NCI-H1048 (cell line): ENCODE measurements at regions not wholly inside any gene's neighbourhood (a gene's known extent, or its start where the extent isn't known, plus 50 kb on each side); places are given as distances from the start of the nearest gene placed in this dataset.
"Not testable (repeated sequence)": the region's sequence is repeated elsewhere in the genome, so short reads cannot be mapped to it uniquely, and the experiment has no call there.

Experiments used
- DNase-seq: peaks from one replicate; lab custom pipeline; 2025; lab: John Stamatoyannopoulos, UW

DNA sequence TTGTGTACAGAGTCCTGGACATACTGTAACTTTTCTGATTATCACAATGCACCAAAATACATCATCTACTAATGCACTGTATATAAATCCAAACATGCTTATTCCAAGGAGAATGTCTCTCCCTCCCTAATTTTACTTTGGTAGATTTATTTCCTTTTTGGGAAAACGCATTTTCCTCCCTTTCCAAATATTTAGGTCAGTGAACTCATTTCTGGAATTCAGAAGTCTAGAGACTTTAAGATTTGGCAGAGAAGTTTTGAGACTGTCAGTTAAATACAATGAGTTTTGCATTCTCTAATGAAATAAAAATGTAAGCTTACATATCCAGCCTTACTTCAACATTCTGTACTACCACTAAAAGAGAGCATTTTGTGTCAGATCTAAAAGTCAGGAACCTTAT, 165.8 kb upstream of the EDNRB start:
- no peak for DNase-seq

DNA sequence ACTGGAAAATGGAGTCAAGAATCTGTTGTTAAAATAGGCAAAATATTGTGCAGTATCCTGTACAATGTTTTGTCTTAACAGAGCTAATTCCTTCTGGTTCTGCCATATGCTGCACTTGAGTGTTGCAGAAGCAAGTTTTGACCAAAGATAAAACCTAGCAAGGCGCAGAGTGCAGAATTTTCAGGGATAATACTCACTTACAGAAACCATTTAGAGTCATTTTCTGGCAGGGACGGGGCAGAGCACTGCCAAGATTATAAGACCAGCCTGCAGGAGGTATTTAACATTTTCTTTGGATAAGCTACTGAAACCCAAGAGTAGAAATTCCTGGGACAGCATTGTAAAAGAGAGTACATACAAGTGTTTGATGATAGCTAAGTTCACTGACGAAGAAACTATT, 159.5 kb upstream of the EDNRB start:
- no peak for DNase-seq

DNA sequence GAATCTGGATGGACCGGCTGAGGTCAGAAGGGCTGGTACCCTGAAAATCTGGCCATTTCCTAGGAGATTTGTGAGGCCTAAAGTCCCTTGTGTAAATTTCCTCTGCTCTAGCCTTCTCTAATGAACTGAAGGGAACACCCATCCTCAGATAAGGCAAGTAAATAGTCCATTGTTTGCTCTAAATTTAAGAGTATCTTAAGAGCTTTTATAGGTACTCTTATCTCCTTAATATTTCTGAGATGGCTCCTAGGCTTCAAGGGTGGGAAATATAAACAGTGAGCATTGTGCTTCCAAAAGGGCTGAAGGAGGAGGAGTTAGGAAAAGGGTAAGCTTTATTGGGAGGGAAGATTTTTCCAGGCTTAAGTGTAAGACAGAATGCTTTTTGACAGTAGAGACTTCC, 148.7 kb upstream of the EDNRB start:
- no peak for DNase-seq

DNA sequence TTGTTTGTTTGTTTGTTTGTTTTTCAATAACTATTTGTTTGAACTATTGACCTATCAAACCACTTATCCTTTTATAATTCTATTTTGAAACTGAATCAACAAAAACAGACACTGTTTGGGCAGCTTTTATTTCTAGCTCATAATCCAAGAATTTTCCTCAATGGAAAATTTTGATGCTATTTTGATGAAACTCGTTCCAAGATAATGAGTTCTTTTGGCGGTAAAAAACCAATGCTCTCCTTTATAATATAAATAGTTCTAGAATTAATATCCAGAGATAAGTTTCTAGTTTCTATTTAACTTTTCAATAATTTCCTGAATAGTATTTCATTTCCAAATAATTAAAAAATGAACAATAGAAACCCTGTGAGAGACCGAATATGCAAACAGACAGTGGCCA, 146.5 kb upstream of the EDNRB start:
- no peak for DNase-seq

DNA sequence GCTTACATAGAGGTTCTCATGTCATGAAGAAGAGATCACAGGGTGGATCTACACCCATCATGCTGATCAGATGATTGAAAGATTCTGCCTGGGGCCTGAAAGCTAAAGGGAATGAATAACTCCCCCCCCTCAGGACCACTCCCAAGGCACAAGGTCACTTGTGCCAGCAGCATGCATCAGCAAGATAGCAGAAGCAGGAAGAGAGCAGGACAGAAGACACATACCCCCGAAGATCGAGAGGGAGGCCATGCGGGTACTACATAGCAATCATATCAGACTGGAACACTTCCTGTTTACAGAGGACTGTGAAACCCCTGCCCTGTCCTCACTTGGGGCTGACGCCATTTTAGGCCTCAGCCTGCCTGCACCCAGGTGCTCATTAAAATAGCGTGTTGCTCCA, 143.2 kb upstream of the EDNRB start:
- no peak for DNase-seq

DNA sequence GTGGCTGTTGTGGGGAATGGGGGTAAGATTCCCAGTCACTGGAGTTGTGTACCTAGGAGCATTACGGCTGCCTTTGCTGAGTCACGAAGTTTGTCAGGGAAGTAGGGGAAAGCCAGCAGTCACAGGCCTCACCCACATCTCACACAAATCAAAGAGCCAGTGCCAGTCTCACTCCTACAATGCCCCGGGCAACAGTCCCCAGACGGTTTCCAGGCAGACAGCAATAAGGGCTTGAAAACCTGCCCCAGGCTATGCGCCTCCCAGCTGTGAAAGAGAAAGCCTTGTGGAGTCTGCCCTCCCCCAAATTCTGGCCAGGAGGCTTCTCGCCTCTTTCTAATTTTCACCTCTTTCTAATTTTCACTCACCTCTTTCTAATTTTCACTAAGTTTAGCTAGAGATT, 142.3 kb upstream of the EDNRB start:
- no peak for DNase-seq

DNA sequence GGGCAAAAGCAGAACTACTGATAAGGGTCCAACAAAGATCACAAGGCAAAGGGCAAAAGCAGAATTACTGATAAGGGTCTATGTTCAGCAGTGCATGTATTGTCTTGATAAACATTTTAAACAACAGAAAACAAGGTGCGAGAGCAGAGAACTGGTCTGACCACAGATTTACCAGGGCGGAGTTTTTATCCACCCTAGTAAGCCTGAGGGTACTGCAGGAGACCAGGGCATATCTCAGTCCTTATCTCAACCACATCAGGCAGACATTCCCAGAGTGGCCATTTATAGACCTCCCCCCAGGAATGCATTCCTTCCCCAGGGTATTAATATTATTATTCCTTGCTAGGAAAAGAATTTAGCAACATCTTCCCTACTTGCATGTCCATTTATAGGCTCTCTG, 138.2 kb upstream of the EDNRB start:
- DNase-seq: not testable (repeated sequence)

DNA sequence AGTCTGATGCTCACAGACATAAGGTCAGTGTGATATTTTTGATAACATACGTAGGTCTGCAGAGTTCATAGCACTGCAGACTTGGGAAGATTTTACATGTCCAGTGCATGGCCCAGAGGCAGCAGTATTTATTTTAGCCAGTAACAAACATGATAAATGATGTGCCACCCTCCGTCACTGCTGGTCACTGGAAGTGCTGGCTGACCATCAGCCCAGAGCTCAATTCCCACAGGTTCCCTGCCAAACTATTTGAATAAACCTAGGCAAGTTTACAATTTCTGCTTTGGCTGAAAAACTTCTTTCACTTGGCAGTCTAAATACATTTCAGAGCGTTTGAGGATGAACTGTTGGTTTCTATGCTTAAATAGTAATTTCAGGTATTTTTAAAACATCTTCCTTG, 135.5 kb upstream of the EDNRB start:
- DNase-seq: no peak

DNA sequence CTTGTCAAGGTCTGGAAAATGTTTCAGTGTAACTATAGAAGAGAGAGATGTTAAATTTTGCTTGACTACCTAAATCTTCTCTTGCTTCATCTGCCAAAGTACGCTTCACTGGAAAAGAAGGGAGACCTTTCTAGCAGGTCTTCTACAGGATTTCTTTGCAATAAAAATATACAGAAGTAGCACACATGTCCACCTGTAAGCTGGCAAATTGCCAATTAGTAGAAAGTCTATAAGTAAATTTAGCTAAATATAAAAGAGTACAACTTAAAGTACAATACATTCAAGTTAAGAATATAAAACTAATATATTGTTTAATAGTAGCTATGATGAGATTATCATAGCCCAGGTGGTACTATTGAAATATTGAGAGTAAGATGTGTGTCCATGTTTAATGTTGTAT, 128.5 kb upstream of the EDNRB start:
- no peak for DNase-seq

DNA sequence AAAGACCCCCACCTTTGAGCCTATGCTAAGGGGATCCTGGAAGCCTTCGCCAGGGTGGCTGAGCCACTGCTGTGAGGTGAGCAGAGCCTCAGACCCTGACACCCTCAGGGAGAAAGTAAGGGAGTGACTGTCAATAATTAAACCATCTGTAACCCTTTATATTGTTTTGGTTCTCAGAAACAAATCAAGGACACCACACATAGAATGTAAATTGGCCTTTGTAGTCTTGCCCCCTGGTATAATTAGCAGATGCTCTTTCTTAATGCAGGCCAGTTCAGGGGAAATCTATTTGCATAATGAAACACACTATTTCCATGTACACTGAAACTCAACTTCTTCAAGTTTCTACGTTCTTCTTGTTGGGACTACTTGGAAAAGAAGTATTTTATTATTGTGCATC, 127.7 kb upstream of the EDNRB start:
- DNase-seq: no peak

DNA sequence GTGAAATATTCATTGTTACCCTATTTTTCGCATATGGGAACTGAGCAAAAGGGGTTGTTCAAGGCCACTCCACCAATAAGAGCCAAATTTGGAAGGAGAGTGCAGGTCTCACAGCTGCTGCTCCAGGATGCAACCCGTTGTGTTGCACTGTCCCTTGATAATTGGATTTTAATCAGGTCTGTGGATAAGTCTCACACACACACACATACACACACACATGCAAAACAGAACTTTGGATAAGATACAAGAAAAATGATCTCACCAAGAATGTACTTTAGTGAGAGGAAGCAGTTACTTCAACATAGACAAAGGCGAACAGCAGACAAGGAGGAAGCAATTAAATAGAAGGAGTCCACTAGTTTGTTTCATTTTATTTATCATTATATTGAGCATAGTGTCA, 127.3 kb upstream of the EDNRB start:
- DNase-seq: no peak

DNA sequence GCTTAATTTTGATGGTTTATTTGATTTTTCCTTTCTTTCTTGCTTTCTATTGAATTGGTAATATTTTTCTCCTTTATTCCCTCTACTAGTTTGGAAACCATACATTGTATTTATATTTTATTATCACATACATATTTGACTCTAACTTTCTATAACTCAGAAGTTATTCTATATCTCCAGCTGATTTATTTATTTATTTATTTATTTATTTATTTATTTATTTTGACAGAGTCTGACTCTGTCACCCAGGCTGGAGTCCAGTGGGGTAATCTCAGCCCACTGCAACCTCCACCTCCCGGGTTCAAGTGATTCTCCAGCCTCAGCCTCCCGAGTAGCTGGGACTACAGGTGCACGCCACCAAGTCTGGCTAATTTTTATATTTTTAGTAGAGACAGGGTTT, 122.7 kb upstream of the EDNRB start:
- DNase-seq: not testable (repeated sequence)

DNA sequence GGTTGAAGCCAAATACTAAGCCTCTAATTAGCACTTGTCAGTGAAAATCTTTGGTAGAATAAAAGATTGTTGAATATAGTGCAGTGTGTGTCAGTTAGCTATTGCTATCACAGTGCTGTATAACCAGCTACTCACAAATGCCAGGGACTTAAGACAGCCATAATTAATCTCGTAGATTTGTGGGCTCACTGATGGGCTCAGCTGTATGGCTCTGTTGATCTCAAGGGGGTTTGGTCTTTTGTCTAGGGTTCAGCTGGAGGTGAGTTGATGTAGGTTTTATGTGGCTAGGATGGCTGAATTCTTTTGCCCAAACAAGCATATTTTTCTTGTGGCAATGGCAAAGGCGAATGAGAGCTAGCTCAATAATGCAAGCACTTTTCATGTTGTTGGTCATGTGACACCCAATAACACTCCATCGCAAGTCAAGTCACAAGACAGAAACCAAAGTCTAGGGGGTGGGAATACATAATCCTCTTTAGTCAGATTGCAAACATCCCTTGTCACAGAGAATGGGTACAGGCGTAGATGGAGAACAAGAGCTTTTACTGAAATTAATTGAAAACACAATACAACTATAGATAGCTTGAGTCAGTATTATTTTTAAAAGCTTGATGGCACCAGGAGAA, 121.7 kb upstream of the EDNRB start:
- DNase-seq: no peak

DNA sequence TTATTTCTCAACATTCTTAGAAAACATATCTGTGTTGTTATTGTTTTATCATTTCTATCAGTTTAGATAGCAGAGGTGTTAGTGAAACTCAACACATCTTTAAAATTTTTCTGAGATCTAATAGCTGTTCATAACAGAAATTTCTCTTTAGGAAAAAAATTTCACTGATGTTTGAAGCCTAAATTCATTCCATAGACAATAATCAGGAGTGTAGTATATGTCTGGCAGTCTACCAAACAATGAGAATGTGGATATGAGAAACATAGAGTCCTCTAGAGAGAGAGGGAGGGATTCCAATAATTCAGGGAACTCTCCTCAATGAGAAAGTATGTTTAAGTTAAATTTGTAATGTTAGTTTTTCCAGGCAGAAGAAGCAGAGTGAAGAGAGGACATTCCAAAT, 118.2 kb upstream of the EDNRB start:
- DNase-seq: no peak

DNA sequence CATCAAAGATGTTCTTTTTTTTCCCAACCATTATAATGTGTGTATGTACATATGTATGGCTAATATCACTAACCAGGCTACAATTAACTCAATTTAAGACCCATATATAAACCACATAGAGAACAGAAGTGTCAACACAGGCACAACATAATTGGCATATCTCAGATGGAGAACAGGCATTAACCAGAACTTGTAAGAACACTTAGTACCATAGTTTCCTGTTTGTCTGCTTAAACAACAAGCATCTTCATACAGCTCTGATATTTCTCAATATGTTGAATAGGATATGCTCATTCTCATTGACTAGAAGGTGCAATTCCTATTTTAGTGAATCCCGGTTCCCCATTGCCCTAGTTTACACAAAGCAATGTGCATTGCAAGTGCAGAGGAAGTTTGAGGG, 116.9 kb upstream of the EDNRB start:
- no peak for DNase-seq

DNA sequence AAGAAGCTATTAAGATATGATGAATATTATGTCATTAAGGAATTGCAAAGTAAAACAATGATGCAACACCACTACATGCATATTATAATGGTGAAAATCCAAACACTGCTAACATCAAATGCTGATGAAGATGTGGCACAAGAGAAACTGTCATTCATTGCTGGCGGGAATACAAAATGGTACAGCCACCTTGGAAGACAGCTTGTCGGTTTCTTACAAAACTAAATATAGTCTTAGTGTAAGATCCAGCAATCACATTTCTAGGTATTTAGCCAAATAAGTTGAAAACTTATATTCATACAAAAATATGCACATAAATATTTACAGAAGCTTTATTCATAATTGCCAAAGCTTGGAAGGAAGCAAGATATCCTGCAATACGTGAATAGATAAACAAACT, 114.9 kb upstream of the EDNRB start:
- no peak for DNase-seq

DNA sequence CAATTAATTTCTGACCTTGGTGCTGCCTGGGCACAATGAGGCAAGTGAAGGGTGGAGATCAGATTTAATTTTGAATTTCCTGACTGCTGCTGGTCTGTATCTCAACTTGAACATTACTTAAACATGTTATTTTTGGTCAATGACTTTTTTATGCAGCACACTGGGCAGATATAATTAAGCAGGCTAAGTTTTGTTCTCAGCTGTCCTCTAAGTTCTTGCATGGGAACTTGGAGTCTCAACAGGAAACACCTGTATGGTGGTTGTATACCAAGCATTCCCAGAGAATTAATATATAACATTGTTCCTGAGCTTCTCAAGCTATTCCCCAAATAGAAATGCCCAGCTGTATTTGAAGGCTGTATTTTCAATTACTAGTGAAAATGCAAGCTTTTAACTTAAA, 113.5 kb upstream of the EDNRB start:
- DNase-seq: no peak

DNA sequence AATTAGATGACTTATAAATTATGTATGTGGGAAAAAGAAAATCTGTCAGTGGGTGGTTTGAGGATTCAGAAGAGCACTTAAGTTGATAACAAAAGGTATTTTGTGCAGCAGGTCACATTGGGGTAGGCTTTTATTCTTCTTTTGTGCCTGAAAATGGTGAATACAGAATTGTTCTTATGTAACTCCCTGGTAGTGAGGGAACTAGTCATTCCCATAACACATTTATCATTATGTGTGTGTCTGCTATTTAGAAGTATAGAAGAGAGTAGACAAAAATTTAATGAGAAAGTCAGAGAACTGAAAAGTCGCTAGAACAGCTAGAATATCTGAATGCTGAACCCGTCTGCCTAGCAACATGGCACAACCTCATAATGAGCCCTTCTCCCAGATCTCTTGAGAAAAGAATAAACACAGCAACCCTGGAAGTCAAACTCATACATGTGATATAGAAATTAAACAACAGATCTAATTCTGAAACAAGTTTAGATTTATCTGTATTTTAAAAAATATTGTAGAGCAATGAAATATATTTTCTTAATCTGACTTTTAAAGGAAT, 111.8 kb upstream of the EDNRB start:
- no peak for DNase-seq

DNA sequence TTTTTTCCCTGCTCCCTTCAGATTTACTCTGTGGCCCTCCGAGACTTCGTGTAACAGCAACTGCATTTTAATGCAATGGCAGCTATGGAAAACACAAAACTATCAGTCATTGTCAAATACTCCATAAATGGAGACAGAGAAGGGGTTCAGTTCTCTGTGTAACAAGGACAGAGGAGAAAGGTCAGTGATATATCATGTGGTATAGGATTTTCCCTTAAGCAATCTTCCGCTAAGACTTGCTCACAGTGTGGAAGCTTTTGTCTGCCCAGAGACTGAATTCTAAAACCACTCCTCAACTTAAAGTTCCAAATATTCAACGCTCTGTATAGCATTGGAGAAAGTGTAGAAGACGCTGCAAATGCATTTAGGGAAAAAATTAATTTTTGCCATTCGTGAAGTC, 111.3 kb upstream of the EDNRB start:
- no peak for DNase-seq

DNA sequence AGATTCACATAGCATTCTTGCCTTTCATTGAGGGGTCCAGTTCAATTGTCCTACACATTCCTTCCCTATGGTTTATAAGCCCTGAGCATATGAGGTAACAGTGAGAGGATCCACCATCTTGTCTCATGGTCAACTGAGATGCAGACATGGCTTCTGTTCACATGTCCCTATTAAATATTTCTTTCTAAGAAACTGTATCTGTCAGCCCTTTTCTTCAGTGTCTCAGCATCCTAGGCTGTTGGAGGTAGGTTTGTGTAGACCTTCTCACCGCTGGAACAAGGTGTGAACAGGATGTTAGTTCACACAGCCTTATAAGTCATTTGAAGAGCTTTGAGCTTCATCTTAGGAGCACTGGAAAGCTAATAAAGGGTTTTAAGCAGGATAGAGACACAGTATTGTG, 110.3 kb upstream of the EDNRB start:
- no peak for DNase-seq

DNA sequence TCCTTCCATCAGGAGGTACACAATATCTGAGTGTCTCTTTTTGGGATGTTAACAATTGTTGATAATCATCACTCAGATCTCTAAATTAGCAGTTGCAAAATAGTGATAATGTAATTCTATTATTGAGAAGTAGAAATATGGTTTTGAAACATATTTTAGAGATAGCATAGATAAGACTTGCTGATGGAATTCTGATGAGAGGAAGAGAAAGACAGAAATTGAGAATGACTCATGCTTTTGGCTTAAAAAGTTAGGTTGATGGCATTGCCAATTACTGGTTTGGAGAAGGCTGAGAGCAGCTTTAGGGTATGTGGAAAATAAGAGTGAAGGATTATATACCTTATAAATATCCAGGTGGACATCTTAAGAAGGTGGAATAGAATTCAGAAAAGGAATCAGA, 106.4 kb upstream of the EDNRB start:
- no peak for DNase-seq

DNA sequence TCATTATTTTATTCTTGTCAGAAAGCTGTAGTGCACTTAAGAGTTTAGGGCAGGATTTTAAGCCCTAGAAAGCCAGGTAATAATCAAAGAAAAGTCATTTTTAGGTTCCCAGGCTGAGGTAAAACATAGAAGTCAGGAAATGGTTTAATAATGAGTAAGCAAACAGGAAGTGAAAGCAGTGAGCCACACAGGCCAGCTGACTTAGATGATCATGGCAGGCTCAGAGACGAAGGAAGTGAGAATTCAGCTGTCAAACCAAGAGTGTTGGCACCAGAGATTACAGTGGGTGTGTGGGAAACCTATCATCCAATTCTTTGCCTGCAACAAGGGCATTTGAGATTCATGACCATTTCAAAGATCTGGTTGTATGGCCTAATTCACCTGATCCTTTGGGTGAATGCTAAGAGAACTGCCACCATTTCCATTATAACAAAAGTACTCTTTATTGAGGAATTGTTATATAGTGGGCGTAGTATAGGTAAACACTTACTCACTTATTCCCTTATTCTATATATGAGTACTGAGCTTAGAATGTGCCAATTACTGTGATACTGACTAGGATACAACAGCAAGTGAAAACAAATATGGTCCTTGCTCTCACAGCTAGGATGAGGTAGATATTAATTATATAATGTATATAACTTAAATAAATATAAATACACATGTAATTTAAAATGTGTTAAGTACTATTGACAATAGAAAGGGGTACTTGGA, 103.7 kb upstream of the EDNRB start:
- no peak for DNase-seq

DNA sequence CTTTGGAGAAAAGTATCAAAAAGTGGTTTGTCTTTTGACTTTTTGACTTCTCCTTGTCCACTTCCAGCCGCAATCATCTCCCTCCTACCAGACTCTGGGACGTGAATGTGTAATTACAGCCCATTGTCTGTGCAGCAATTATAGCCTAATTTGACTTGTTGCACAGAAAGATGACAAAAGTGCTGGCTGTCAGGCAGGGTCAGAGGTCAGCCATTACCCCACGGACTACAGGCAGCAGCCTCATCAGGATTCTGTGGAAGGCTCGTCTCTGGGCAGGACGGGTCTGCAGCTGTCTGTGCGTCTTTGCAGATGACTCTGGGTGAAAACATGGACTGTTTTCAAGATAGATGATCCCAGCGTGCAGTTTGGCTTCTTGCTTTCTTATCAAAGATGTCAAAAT, 102.2 kb upstream of the EDNRB start:
- no peak for DNase-seq

DNA sequence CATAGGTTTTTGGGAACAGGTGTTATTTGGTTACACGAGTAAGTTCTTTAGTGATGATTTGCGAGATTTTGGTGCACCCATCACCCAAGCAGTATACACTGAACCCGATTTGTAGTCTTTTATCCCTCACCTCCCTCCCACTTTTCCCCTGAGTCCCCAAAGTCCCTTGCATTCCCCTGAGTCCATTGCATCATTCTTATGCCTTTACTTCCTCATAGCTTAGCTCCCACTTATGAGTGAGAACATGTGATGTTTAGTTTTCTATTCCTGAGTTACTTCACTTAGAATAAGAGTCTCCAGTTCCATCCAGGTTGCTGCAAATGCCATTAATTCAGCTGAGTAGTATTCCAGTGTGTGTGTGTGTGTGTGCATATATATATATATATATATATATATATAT, 97.2 kb upstream of the EDNRB start:
- no peak for DNase-seq
